Mesendoderm (in vitro differentiated cells): ENCODE measurements at regions not wholly inside any gene's neighbourhood (a gene's known extent, or its start where the extent isn't known, plus 50 kb on each side); places are given as distances from the start of the nearest gene placed in this dataset.

ENCODE experiments used
- DNase-seq: peaks from one replicate; pipeline ENCODE4 v3.0.0; 2013
- H2AK5ac ChIP-seq: 2 replicates; pipeline ENCODE4 v1.6.1; 2013; ENCODE audit warnings: low read length, inconsistent platforms
- H2BK120ac ChIP-seq: 2 replicates; pipeline ENCODE4 v1.6.1; 2013; ENCODE audit warnings: low read depth, mild to moderate bottlenecking, low read length, moderate library complexity, mixed read lengths
- H2BK15ac ChIP-seq: replicated peaks from 2 replicates; pipeline ENCODE4 v1.6.1; 2013; ENCODE audit warnings: low read depth, mild to moderate bottlenecking, moderate library complexity
- H2BK5ac ChIP-seq: 2 replicates; pipeline ENCODE4 v1.6.1; 2013; ENCODE audit warnings: low read length, inconsistent platforms
- H3K18ac ChIP-seq: 2 replicates; pipeline ENCODE4 v1.6.1; 2013; ENCODE audit warnings: mild to moderate bottlenecking, low read length, mixed read lengths
- H3K23ac ChIP-seq: one replicate; pipeline ENCODE4 v1.6.1; 2013; ENCODE audit warnings: low read length
- H3K27ac ChIP-seq: 2 replicates; pipeline ENCODE4 v1.5.1; 2013; ENCODE audit warnings: low read depth, mild to moderate bottlenecking, inconsistent platforms, low read length, moderate library complexity
- H3K27me3 ChIP-seq: 2 replicates; pipeline ENCODE4 v1.6.1; 2013; ENCODE audit warnings: low read length, control low read depth, mild to moderate bottlenecking, inconsistent platforms; ENCODE audit not compliant: insufficient read depth, poor library complexity
- H3K36me3 ChIP-seq: 2 replicates; pipeline ENCODE4 v1.6.1; 2013; ENCODE audit warnings: low read length, inconsistent platforms; ENCODE audit not compliant: control insufficient read depth, insufficient read depth
- H3K4ac ChIP-seq: one replicate; pipeline ENCODE4 v1.6.1; 2013; ENCODE audit warnings: low read depth, mild to moderate bottlenecking, low read length, moderate library complexity
- H3K4me1 ChIP-seq: 2 replicates; pipeline ENCODE4 v1.6.1; 2013; ENCODE audit warnings: low read depth, low read length, inconsistent platforms; ENCODE audit not compliant: control insufficient read depth
- H3K4me2 ChIP-seq: 2 replicates; pipeline ENCODE4 v1.6.1; 2013; ENCODE audit warnings: low read length
- H3K4me3 ChIP-seq: 2 replicates; pipeline ENCODE4 v1.5.1; 2013; ENCODE audit warnings: mild to moderate bottlenecking, low read length
- H3K56ac ChIP-seq: one replicate; pipeline ENCODE4 v1.6.1; 2013; ENCODE audit warnings: low read length
- H3K79me1 ChIP-seq: 2 replicates; pipeline ENCODE4 v1.6.1; 2013; ENCODE audit warnings: low read length, inconsistent platforms
- H3K79me2 ChIP-seq: 2 replicates; pipeline ENCODE4 v1.6.1; 2013; ENCODE audit warnings: mild to moderate bottlenecking, low read length; ENCODE audit not compliant: control insufficient read depth, insufficient read depth
- H3K9ac ChIP-seq: 2 replicates; pipeline ENCODE4 v1.6.1; 2013; ENCODE audit warnings: low read length, inconsistent platforms
- H4K5ac ChIP-seq: one replicate; pipeline ENCODE4 v1.6.1; 2013; ENCODE audit warnings: low read length
- H4K8ac ChIP-seq: one replicate; pipeline ENCODE4 v1.6.1; 2013; ENCODE audit warnings: low read depth, mild to moderate bottlenecking, control low read depth, low read length, moderate library complexity
- WGBS: extraction: QIAGEN DNeasy Blood & Tissue Kit; methylation state at CpG from one replicate; pipeline ENCODE4 v1.1.7; 2013; ENCODE audit warnings: low lambda C conversion rate, missing lambda C conversion rate; ENCODE audit not compliant: insufficient coverage; ENCODE audit errors: extremely low coverage; 5-methylcytosine and 5-hydroxymethylcytosine counted together

GRCh38 chr5:174827558-174827957, 103.2 kb downstream of the MSX2 start:
- 100% methylated on average over 1 of the region's 6 CpGs for WGBS
- Histone ChIP-seq H2BK120ac (no peak overlapping the region), H3K4me2 (no peak overlapping the region), H3K27me3 (no peaks in the 10 kb centered on the region), H3K79me2 (no peaks in the 10 kb centered on the region), H4K5ac (no peak overlapping the region), H3K27ac (no peak overlapping the region), H2BK5ac (no peak overlapping the region), H3K9ac (no peak overlapping the region), H3K4me3 (no peak overlapping the region), H3K18ac (no peak overlapping the region), H3K79me1 (no peaks in the 10 kb centered on the region), H2BK15ac (no peak overlapping the region), H4K8ac (no peak overlapping the region), H3K36me3 (no peaks in the 10 kb centered on the region), H3K23ac (no peak overlapping the region), H3K4me1 (peaks cover 3% of the 10 kb centered on the region), H3K56ac (no peak overlapping the region), H3K4ac (no peak overlapping the region), H2AK5ac (no peak overlapping the region)
- DNase-seq = no peak

- H3K9ac ChIP-seq = no peak overlapping the region
- no peak overlapping the region for H3K18ac ChIP-seq
- H3K79me2 ChIP-seq = no peaks in the 10 kb centered on the region
- no peak overlapping the region for H2BK15ac ChIP-seq
- H2BK120ac ChIP-seq = no peak overlapping the region
- H3K27me3 ChIP-seq = no peaks in the 10 kb centered on the region
- H3K36me3 ChIP-seq = no peaks in the 10 kb centered on the region
- no peak overlapping the region for H3K4me3 ChIP-seq
- no peak overlapping the region for H3K4me2 ChIP-seq
- H3K79me1 ChIP-seq = no peaks in the 10 kb centered on the region
- H2AK5ac ChIP-seq = no peak overlapping the region
- H3K4me1 ChIP-seq = no peaks in the 10 kb centered on the region
- no peak overlapping the region for H3K56ac ChIP-seq
- WGBS = no CpG with 5 or more reads among the region's 4 CpGs
- no peak overlapping the region for H3K27ac ChIP-seq
- no peak overlapping the region for H4K8ac ChIP-seq
- no peak overlapping the region for H3K23ac ChIP-seq
- H4K5ac ChIP-seq = no peak overlapping the region
- no peak for DNase-seq
- H2BK5ac ChIP-seq = no peak overlapping the region
- H3K4ac ChIP-seq = no peak overlapping the region
Measured at GRCh38 chr5:174825587-174825986, 101.2 kb downstream of the MSX2 start.

- no peaks in the 10 kb centered on the region for H3K4me1 ChIP-seq
- H3K79me1 ChIP-seq = no peaks in the 10 kb centered on the region
- H2BK120ac ChIP-seq = no peak overlapping the region
- H3K4ac ChIP-seq = no peak overlapping the region
- no peaks in the 10 kb centered on the region for H3K79me2 ChIP-seq
- no peaks in the 10 kb centered on the region for H3K27me3 ChIP-seq
- H2AK5ac ChIP-seq = no peak overlapping the region
- no peak overlapping the region for H3K18ac ChIP-seq
- no CpG with 5 or more reads among the region's 2 CpGs for WGBS
- H2BK15ac ChIP-seq = no peak overlapping the region
- H3K9ac ChIP-seq = no peak overlapping the region
- H3K56ac ChIP-seq = no peak overlapping the region
- no peaks in the 10 kb centered on the region for H3K36me3 ChIP-seq
- H2BK5ac ChIP-seq = no peak overlapping the region
- no peak overlapping the region for H3K23ac ChIP-seq
- no peak for DNase-seq
- no peak overlapping the region for H3K27ac ChIP-seq
- H4K5ac ChIP-seq = no peak overlapping the region
- H3K4me3 ChIP-seq = no peak overlapping the region
- no peak overlapping the region for H3K4me2 ChIP-seq
- no peak overlapping the region for H4K8ac ChIP-seq
Measured at GRCh38 chr5:174818430-174818829, 94.0 kb downstream of the MSX2 start.

- no CpG with 5 or more reads among the region's 1 CpG for WGBS
- Histone ChIP-seq H3K27ac (no peak overlapping the region), H4K8ac (no peak overlapping the region), H3K4me3 (no peak overlapping the region), H3K9ac (no peak overlapping the region), H3K79me1 (no peaks in the 10 kb centered on the region), H3K79me2 (no peaks in the 10 kb centered on the region), H4K5ac (no peak overlapping the region), H2BK5ac (no peak overlapping the region), H3K4me2 (no peak overlapping the region), H3K4ac (no peak overlapping the region), H2AK5ac (no peak overlapping the region), H2BK15ac (no peak overlapping the region), H3K56ac (no peak overlapping the region), H3K23ac (no peak overlapping the region), H3K27me3 (no peaks in the 10 kb centered on the region), H3K18ac (no peak overlapping the region), H2BK120ac (no peak overlapping the region), H3K4me1 (no peaks in the 10 kb centered on the region), H3K36me3 (no peaks in the 10 kb centered on the region)
- DNase-seq = no peak
Measured at GRCh38 chr5:174817610-174818009, 93.2 kb downstream of the MSX2 start.

GRCh38 chr5:174816858-174817257, 92.5 kb downstream of the MSX2 start:
- no peak for DNase-seq
- Histone ChIP-seq H2AK5ac (no peak overlapping the region), H3K27ac (no peak overlapping the region), H3K4me2 (no peak overlapping the region), H4K8ac (no peak overlapping the region), H4K5ac (no peak overlapping the region), H3K79me2 (no peaks in the 10 kb centered on the region), H3K4ac (no peak overlapping the region), H2BK5ac (no peak overlapping the region), H3K18ac (no peak overlapping the region), H3K36me3 (no peaks in the 10 kb centered on the region), H3K56ac (peak overlapping the region; percentile 11), H3K4me3 (no peak overlapping the region), H3K9ac (no peak overlapping the region), H2BK120ac (no peak overlapping the region), H3K23ac (no peak overlapping the region), H2BK15ac (no peak overlapping the region), H3K79me1 (no peaks in the 10 kb centered on the region), H3K4me1 (no peaks in the 10 kb centered on the region), H3K27me3 (no peaks in the 10 kb centered on the region)
- no CpG with 5 or more reads among the region's 2 CpGs for WGBS

GRCh38 chr5:174811438-174811837, 87.1 kb downstream of the MSX2 start:
- no peak overlapping the region for H2BK120ac ChIP-seq
- H2AK5ac ChIP-seq = no peak overlapping the region
- H3K56ac ChIP-seq = no peak overlapping the region
- H3K79me1 ChIP-seq = no peaks in the 10 kb centered on the region
- no peak overlapping the region for H3K27ac ChIP-seq
- H4K8ac ChIP-seq = no peak overlapping the region
- no peak overlapping the region for H3K18ac ChIP-seq
- DNase-seq = no peak
- H2BK15ac ChIP-seq = no peak overlapping the region
- H3K27me3 ChIP-seq = no peaks in the 10 kb centered on the region
- H3K4me3 ChIP-seq = no peak overlapping the region
- no peak overlapping the region for H3K4ac ChIP-seq
- WGBS = no CpG with 5 or more reads among the region's 1 CpG
- H3K23ac ChIP-seq = no peak overlapping the region
- H4K5ac ChIP-seq = no peak overlapping the region
- no peak overlapping the region for H3K4me2 ChIP-seq
- no peaks in the 10 kb centered on the region for H3K4me1 ChIP-seq
- no peak overlapping the region for H2BK5ac ChIP-seq
- H3K79me2 ChIP-seq = no peaks in the 10 kb centered on the region
- no peak overlapping the region for H3K9ac ChIP-seq
- H3K36me3 ChIP-seq = no peaks in the 10 kb centered on the region
